ENCODE measurements at regions not wholly inside any gene's neighbourhood (a gene's known extent, or its start where the extent isn't known, plus 50 kb on each side); places are given as distances from the start of the nearest gene placed in this dataset.
"Not testable (repeated sequence)": the region's sequence is repeated elsewhere in the genome, so short reads cannot be mapped to it uniquely, and the experiment has no call there.

GRCh38 chr10:37733822-37734221 is 123.6 kb downstream of the ZNF248 start:
- no peak for ATAC-seq

- no peak for ATAC-seq
Measured at GRCh38 chr10:37732685-37733084, 124.7 kb downstream of the ZNF248 start.

DNA sequence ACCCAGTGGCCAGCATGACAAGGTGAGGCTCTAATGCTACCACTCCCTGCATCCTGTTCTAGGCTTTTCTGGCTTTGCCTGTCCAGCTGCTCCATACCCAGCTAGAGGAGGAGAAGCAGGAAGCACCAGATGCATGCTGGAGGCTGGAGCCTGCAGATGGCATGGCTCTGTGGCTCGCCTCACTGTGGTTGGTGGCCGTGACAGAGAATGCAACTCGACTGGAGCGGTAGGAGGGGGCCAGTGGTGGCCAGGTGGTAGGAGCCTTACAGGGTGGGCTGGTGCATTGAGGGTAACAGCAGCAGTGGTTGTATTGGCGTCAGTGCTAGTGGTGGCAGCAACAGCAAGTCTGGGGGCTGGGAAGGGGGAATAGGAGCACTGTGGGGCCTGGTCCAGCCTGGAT is 128.6 kb downstream of the ZNF248 start:
- ATAC-seq = peak in 1 of 2 donors; percentile 13

- no peak for ATAC-seq
Measured at GRCh38 chr10:37727491-37728352, 129.7 kb downstream of the ZNF248 start.

DNA sequence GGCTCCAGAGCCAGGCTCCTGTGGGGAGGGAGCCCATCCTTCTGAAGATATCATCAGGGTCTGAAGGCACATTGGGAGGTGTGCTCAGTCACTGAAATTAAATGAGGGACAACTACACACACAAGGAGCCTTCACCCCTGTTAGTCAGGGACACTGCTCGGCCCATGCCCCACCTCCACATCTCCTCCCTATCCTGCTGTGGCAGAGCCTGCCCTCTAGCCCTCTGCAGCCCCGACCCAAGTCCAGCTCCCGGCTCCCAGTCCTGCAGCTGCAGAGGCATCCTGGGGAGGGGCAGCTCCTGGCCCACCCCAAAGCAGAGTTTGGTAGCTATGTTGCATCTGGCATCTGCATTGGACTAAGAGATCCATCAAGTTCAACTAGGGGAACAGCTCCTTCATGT is 136.3 kb downstream of the ZNF248 start:
- ATAC-seq = no peak

DNA sequence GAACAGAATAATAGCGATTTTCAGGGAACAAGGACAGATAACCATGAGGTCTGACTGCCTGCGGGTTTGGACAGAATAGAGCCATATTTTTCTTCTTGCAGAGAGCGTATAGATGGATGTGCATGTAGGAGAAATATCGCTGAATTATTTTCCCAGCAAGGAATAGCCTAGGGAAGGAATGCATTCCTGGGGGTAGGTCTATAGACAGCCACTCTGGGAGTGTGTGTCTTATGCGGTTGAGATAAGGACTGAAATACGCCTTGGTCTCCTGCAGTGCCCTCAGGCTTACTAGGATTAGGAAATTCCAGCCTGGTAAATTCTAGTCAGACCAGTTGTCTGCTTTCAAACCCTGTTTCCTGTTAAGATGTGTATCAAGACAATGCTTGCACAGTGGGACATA is 139.3 kb downstream of the ZNF248 start:
- ATAC-seq = not testable (repeated sequence)

DNA sequence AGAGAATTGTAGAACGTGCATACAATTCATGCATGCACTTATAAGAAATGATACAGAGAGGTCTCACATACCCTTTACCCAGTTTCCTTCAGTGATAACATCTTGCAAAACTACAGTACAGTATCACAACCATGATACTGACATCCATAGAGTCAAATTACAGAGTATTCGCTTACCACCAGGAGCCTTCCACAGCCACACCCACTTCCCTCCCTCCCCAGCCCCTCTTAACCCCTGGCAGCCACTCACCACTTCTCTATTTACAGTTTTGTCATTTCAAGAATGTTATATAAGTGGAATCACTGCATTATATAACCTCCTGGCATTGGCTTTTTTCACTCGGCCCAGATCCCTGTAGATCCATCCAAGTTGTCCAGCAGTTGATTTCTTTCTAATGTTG is 143.8 kb downstream of the ZNF248 start:
- ATAC-seq = no peak

DNA sequence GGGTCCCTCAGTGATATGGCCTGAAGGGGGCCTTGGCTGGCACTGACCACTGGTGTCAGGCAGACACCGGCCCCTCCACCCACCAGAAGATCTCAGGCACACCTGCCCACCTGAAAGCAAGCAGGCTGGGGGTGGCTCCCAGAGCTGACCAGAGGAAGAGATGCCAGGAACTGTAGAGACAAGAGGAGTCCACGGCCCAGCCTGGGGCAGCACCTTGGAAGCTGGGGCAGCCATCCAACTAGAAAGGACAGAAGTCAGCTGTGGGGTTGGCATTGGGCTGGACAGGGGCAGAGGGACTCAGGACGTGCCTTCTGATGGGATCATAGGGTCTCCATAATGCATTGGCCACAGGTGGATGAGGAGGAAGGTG is 144.3 kb downstream of the ZNF248 start:
- ATAC-seq = no peak

DNA sequence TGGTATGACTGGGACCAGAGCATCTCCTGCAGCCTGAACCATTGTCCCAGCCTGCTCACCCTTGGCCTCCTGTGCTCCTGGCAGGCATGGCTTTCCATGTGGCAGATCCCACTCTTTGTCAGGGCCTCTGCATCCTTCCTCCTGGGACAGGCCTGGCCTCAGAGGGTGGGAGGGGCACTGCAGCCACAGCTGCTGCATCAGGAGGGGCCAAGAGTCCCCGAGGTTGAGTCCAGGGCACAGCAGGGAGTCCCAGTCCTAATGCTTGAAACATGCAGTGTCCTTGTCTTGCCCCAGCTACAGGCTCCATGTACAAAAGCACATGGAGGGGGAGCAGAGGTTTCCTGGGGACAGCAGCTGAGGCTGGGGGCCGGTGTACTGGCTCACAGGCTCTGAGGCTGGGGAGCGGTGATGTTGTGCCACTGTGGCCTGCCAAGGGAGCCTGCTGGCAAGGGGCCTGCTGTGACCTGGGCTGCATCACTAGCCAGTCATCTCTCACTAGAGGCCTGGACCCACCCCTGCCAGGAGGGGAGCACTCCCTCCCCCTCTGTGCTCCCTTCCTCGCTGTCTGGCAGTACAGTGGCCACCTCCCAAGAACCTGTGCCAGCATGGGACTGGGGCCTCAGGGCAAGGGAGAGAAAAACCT is 144.8 kb downstream of the ZNF248 start:
- ATAC-seq = no peak

GRCh38 chr10:37711617-37712488 is 145.6 kb downstream of the ZNF248 start:
- no peak for ATAC-seq

GRCh38 chr10:37710831-37711616 is 146.4 kb downstream of the ZNF248 start:
- no peak for ATAC-seq

DNA sequence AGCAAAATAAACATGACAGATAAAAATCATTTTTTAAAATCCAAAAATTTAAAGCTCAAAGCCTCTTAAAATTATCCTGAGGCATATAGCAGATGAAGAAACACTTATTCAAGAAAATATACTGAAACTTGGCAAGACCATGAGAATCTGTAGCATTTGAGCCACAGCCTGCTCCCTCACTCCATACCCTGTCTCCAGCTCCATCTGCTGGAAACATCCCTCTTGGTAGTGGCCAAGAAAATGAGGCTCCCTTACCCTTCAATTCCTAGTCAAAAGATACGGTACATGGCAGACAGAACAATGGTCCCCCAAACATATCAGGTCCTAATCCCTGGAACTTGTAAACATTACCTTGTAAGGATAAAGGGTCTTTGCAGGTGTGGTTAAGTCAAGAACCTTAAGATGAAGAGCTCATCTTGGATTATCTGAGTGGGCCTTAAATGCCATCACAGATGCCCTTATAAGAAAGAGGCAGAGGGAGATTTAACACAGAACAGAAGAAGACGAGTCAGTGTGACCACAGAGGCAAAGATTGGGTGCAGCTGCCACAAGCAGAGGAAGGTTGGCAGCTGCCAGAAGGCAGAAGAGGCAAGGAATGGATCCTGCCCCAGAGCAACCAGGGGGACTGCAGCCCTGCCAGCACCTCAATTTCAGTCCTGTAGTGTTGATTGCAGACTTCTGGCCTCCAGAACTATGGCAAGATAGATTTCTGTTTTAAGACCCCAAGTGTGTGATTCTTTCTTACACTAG is 149.4 kb downstream of the ZNF248 start:
- ATAC-seq = no peak

DNA sequence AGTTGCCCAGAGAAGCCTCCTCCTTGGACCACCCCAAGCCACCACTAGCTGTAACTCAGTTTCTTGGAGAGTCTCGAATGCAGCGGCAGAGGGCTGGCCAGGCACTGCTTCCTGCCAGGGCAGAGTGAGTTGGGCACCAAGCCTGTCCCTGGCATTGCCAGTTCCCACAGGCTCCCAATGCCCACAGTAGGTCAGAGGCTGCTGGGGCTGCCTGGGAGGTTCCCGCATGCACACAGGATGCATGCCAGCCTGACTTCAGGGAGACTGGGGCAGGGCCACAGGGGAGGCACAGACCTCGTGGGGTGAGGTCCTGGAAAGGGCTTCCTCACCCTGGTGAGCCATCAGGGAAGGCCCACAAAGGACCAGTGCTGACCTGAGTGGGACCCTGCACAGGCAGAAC is 152.8 kb downstream of the ZNF248 start:
- ATAC-seq = no peak

DNA sequence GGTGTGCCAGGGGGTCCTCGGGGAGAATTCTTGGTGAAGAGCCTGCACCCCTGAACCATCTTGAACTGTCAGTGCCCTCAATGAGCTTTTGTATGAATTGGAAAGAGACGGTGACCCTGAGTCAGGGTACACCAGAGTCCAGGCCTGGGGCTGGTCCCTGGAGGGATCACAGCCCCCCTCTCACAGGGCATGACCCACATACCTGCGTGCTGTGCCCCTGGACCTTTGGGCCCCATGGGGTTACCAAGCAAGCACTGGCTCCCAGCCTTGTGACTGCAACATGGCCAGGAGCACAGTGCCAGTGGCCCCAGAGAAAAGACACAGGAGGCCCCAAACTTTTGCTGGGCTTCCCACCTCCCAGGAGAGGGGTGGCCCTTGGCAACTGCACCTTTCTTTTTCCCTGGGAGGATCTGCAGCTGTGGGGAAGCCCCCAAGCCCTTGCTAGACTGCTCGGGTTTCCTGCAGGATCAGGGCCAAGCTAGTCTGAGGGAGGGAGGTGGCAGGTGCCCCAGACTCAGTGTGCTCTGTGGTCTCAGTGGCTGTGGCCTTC is 153.5 kb downstream of the ZNF248 start:
- ATAC-seq = no peak

DNA sequence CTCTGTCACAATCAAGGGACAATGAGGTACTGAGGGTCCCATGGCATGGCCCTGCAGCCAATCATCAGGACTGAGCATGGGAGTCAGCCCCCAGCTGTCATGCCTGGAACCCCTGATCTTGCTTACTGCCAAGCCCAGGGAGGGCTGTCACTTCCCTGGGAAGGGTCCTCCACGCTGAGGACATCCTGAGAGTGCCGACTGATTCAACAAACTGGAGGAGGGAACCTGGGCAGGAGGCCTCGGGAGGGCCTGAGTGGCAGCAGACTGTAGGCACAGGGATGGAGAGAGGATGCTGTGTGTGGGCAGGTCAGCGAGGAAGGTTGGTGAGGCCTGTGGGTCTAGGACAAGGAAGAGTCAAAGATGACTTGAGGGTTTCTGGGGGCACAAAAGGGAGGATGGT is 154.3 kb downstream of the ZNF248 start:
- ATAC-seq = no peak

GRCh38 chr10:37701781-37702493 is 155.5 kb downstream of the ZNF248 start:
- no peak for ATAC-seq

DNA sequence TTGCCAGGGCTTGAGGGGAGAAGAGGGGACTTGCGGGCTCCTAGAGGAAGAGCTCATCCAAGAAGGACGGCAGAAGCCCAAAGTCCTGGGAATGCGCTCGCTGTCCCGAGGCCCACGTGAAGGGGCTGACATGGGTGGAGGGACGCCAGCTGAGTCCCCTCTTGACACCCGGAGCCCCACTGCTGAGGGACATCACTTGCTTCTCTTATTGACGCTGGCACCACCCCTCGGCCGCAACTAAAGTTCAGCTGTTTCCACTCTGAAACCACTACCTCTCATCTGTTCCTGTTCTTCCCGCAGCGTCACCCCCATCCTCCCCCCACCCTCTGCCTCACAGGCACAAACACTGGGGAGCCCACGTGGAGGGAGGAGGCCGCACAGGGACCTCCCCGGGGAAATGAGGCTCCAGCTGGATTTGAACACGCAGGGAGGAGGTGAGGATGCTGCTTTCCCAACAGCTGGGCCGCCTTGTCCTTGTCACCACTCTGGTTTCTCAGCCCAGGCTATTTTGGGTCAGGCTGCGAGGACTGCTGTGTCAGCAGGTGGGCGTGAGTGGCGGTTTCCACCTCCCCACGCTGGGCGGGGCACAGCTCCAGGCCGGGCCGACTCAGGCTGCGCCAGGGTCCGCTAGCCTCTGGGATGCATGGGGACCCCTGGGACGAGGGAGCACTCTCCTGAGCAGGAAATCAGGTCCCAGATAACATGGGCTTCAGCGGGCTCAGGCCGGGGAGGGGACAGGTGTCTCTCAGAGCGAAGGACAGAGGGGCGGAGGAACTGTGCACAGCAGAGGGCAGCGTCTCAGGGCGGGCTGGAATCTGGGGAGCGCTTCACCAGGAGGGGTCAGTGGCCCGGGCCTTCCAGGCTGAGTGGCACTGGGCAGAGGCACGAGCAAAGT is 156.3 kb downstream of the ZNF248 start:
- ATAC-seq = no peak

DNA sequence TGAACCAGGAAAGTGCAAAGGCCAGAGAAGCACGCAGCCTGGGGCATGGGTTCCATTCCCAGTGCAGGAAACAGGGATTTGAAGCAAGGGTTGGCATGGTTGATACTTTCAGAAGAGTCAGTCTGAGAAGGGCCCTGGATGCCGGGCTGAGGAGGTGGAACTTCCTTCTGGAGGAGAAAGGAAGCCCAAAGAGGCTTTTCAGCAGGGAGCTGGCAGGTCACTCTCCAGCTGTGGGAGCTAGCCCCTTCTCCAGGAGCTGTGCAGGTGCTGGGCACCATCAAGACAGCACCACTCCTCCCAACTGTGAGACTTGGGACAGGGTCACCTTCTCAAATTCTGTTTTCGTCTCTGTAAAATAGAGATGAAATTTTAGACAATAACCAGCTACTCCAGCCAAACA is 169.8 kb downstream of the ZNF248 start:
- ATAC-seq = no peak
